ENCODE measurements at regions not wholly inside any gene's neighbourhood (a gene's known extent, or its start where the extent isn't known, plus 50 kb on each side); places are given as distances from the start of the nearest gene placed in this dataset.

GRCh38 chr19:31503211-31503610 is 154.0 kb upstream of the TSHZ3 start:
- TF ChIP-seq CTCF (IDR thresholded peaks at IDR 0.05; ENCODE audit: insufficient read depth, low read length) (no peak), REST (IDR thresholded peaks at IDR 0.05; ENCODE audit: insufficient replicate concordance, low read depth) (no peak), POLR2AphosphoS5 (IDR thresholded peaks at IDR 0.05; ENCODE audit: low read depth) (no peak), SPI1 (IDR thresholded peaks at IDR 0.05; ENCODE audit: borderline replicate concordance, low read depth) (no peak), GABPA (IDR thresholded peaks at IDR 0.05; ENCODE audit: low read depth) (no peak)

Data from HL-60 (cell line).